Endothelial cell of umbilical vein (primary cell): ENCODE measurements at regions not wholly inside any gene's neighbourhood (a gene's known extent, or its start where the extent isn't known, plus 50 kb on each side); places are given as distances from the start of the nearest gene placed in this dataset.

ENCODE experiments used
- BruUV-seq: library from RNA; stranded (reverse); fragments of 400-500 nt; replicated peaks from 2 replicates; lab custom pipeline; 2021; lab: Mats Ljungman, UMichigan
- CTCF ChIA-PET: fragments of 300-600, 350-600 bp; sonication (Branson Sonifier 250); formaldehyde crosslinking; loops from one replicate; lab custom pipeline; 2021; ENCODE audit warnings: antibody characterized with exemption, inconsistent platforms; lab: Charles Lee
- POLR2A ChIA-PET: fragments of 300-600, 350-600 bp; sonication (Branson Sonifier 250); formaldehyde crosslinking; loops from one replicate; lab custom pipeline; 2021; ENCODE audit warnings: antibody characterized with exemption, inconsistent platforms; lab: Charles Lee
- DNase-seq: peaks from one replicate; pipeline ENCODE4 v3.0.0-alpha.2; 2011; ENCODE audit warnings: low read depth, low spot score
- FAIRE-seq: peaks from 2 replicates; lab custom pipeline; 2011; peaks lifted over from hg19 to GRCh38; lab: Jason Lieb, UNC
- H2AFZ ChIP-seq: 2 replicates; pipeline ENCODE4 v1.6.0; 2012; ENCODE audit warnings: low read depth, low read length, control low read depth, inconsistent platforms
- H3K27ac ChIP-seq: 2 replicates; pipeline ENCODE4 v1.5.1; 2011; ENCODE audit warnings: low read depth, mild to moderate bottlenecking, control low read depth, low read length, moderate library complexity; ENCODE audit not compliant: insufficient read depth
- H3K27me3 ChIP-seq, 2 experiments: 2 replicates each; pipeline versions ENCODE4 v1.6.0 to v1.6.1; 2011; ENCODE audit warnings: low read length in 2 of 2, mixed read lengths in 1 of 2; ENCODE audit not compliant: control insufficient read depth in 2 of 2, insufficient read depth in 2 of 2
- H3K36me3 ChIP-seq, 2 experiments: 2 replicates in 1 of 2; 3 replicates in 1 of 2; pipeline ENCODE4 v1.5.1; 2011; ENCODE audit warnings: low read length in 2 of 2, mild to moderate bottlenecking in 1 of 2, moderate library complexity in 1 of 2; ENCODE audit not compliant: control insufficient read depth in 2 of 2, insufficient read depth in 2 of 2; ENCODE audit errors: extremely low read depth in 1 of 2
- H3K4me1 ChIP-seq: 3 replicates; pipeline ENCODE4 v1.5.1; 2011; ENCODE audit warnings: mild to moderate bottlenecking, low read length; ENCODE audit not compliant: control insufficient read depth, insufficient read depth; ENCODE audit errors: extremely low read depth
- H3K4me2 ChIP-seq: 2 replicates; pipeline ENCODE4 v1.6.1; 2011; ENCODE audit warnings: low read length, control low read depth, mixed read lengths; ENCODE audit not compliant: insufficient read depth
- H3K4me3 ChIP-seq, 3 experiments: fragments of 200-600 bp in 1 of 3; sonication (generic), shearing (Covaris generic) in 1 of 3; replicated peaks in 1 of 3; 2 replicates each; pipeline ENCODE4 v1.5.1; 2011 to 2016; ENCODE audit warnings: control low read depth in 3 of 3, low read length in 3 of 3, mild to moderate bottlenecking in 2 of 3, inconsistent platforms in 1 of 3, low read depth in 1 of 3, moderate library complexity in 1 of 3; ENCODE audit not compliant: insufficient read depth in 1 of 3
- H3K79me2 ChIP-seq: 2 replicates; pipeline ENCODE4 v1.6.0; 2012; ENCODE audit warnings: low read length, inconsistent platforms; ENCODE audit not compliant: control insufficient read depth, insufficient read depth
- H3K9ac ChIP-seq: replicated peaks from 2 replicates; pipeline ENCODE3; 2011; ENCODE audit warnings: low read length, control low read depth; ENCODE audit not compliant: insufficient read depth; ENCODE audit errors: extremely low read depth
- H3K9me1 ChIP-seq: replicated peaks from 3 replicates; pipeline ENCODE4 v1.6.0; 2011; ENCODE audit warnings: mild to moderate bottlenecking, low read length; ENCODE audit not compliant: control insufficient read depth, insufficient read depth; ENCODE audit errors: extremely low read depth
- H3K9me3 ChIP-seq: replicated peaks from 2 replicates; pipeline ENCODE4 v1.5.1; 2012; ENCODE audit warnings: low read length, inconsistent platforms; ENCODE audit not compliant: control insufficient read depth, insufficient read depth
- H4K20me1 ChIP-seq: replicated peaks from 2 replicates; pipeline ENCODE3; 2011; ENCODE audit warnings: mild to moderate bottlenecking, low read length; ENCODE audit not compliant: control insufficient read depth, insufficient read depth; ENCODE audit errors: extremely low read depth
- EZH2 ChIP-seq: IDR thresholded peaks from 2 replicates; pipeline ENCODE4 v1.6.1; 2012; ENCODE audit warnings: borderline replicate concordance, low read depth, mild to moderate bottlenecking, moderate library complexity, low read length, inconsistent platforms; ENCODE audit not compliant: severe bottlenecking
- FOS ChIP-seq: IDR thresholded peaks from 2 replicates; pipeline ENCODE4 v1.6.1; 2011; ENCODE audit warnings: mild to moderate bottlenecking, low read length, moderate library complexity, borderline replicate concordance; ENCODE audit not compliant: insufficient read depth
- GATA2 ChIP-seq: IDR thresholded peaks from 2 replicates; pipeline ENCODE4 v1.7.0; 2011; ENCODE audit warnings: low read depth, mild to moderate bottlenecking, moderate library complexity, mixed read lengths, low read length; ENCODE audit not compliant: insufficient read length, insufficient read depth
- JUN ChIP-seq: IDR thresholded peaks from 2 replicates; pipeline ENCODE4 v1.6.1; 2011; ENCODE audit warnings: borderline replicate concordance, low read depth; ENCODE audit not compliant: insufficient read length, insufficient read depth
- MYC ChIP-seq: IDR thresholded peaks from one replicate; pipeline ENCODE4 v1.6.1; 2011; ENCODE audit warnings: mild to moderate bottlenecking, low read depth, low read length
- POLR2A ChIP-seq: IDR thresholded peaks from 2 replicates; pipeline ENCODE4 v1.6.1; 2012; ENCODE audit warnings: low read depth, mild to moderate bottlenecking, control low read depth, low read length
- POLR2AphosphoS5 ChIP-seq: IDR thresholded peaks from 2 replicates; pipeline ENCODE4 v1.6.1; 2012; ENCODE audit warnings: low read depth, mild to moderate bottlenecking, control low read depth, low read length, moderate library complexity; ENCODE audit not compliant: insufficient read depth
- dilution Hi-C: fragments of 300-500 bp; cut with MboI; formaldehyde crosslinking; loops from one replicate; pipeline ENCODE4 v1.15.0; 2019; ENCODE audit warnings: low sequenced_read_pairs; ENCODE audit not compliant: extremely low pct_ligation_motif_present
- intact Hi-C: fragments of 100-400 bp; cut with micrococcal nuclease; formaldehyde crosslinking; loops from one replicate; pipeline ENCODE4 v1.10.0; 2022
- TF ChIP-seq, protein P1 (sequence below), 2 donors: IDR thresholded peaks; 1 replicate in 1 of 2; 2 replicates in 1 of 2; pipeline ENCODE4 v1.5.1; 2011; ENCODE audit warnings: low read length in 2 of 2, mild to moderate bottlenecking in 2 of 2, moderate library complexity in 2 of 2, control low read depth in 1 of 2, inconsistent platforms in 1 of 2, low read depth in 1 of 2; ENCODE audit not compliant: insufficient read depth in 1 of 2; ENCODE audit errors: extremely low read depth in 1 of 2
- TF ChIP-seq, protein P2 (sequence below): IDR thresholded peaks from 2 replicates; pipeline ENCODE4 v1.6.1; 2011; ENCODE audit not compliant: insufficient read depth, insufficient read length

DNA sequence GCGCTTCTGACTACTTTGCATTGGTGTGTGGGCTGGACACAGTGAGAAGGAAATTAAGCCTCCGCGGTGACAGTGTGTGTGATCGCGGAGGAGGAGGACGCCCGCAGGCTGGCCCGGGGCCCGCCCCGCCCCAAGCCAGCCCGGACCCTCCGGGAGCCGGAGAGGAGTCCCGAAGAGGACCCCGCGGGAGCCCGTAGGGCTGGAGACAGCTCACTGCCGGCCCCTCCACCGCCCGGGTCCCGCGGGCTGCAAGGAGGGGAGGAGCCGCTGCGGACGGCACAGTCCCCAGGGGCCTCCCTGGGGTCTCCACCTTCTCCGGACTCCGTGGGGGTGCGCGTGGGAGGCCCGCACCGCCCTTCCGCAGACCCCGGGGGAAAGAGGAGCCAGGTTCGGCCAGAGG is 146.4 kb upstream of the ERCC6L2 start:
- DNase-seq (no peak), FAIRE-seq (no peak)
- Histone ChIP-seq H3K9me3 (no peaks in the 10 kb centered on the region), H3K4me2 (no peak overlapping the region), H3K9me1 (no peaks in the 10 kb centered on the region), H3K9ac (no peak overlapping the region), H3K79me2 (no peaks in the 10 kb centered on the region), H3K4me1 (no peaks in the 10 kb centered on the region), H3K36me3 (no peaks in the 10 kb centered on the region), H4K20me1 (no peaks in the 10 kb centered on the region), H2AFZ (no peak overlapping the region), H3K4me3 (no peak overlapping the region), H3K27ac (no peak overlapping the region), H3K27me3 (no peaks in the 10 kb centered on the region)
- CTCF ChIA-PET: no interaction called here
- BruUV-seq: no TSS peak
- dilution Hi-C loops (no loop called here), intact Hi-C loops (loop anchor here (5.0 to 10.0 kb wide), 2 partner anchors 222 to 256 kb away; no protein-coding TSS in a partner anchor)
- TF ChIP-seq MYC (no peak), POLR2AphosphoS5 (no peak), GATA2 (no peak), POLR2A (no peak), FOS (no peak), JUN (no peak), EZH2 (no peak)
- TF ChIP-seq, protein P1, sequence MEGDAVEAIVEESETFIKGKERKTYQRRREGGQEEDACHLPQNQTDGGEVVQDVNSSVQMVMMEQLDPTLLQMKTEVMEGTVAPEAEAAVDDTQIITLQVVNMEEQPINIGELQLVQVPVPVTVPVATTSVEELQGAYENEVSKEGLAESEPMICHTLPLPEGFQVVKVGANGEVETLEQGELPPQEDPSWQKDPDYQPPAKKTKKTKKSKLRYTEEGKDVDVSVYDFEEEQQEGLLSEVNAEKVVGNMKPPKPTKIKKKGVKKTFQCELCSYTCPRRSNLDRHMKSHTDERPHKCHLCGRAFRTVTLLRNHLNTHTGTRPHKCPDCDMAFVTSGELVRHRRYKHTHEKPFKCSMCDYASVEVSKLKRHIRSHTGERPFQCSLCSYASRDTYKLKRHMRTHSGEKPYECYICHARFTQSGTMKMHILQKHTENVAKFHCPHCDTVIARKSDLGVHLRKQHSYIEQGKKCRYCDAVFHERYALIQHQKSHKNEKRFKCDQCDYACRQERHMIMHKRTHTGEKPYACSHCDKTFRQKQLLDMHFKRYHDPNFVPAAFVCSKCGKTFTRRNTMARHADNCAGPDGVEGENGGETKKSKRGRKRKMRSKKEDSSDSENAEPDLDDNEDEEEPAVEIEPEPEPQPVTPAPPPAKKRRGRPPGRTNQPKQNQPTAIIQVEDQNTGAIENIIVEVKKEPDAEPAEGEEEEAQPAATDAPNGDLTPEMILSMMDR (IDR thresholded peaks at IDR 0.05; ENCODE audit: extremely low read depth in 1 of 2, insufficient read depth in 1 of 2, low read depth in 1 of 2, low read length in 2 of 2): no peak
- TF ChIP-seq, protein P2, sequence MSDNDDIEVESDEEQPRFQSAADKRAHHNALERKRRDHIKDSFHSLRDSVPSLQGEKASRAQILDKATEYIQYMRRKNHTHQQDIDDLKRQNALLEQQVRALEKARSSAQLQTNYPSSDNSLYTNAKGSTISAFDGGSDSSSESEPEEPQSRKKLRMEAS: no peak
- POLR2A ChIA-PET: no interaction called here
